IMR-90 (cell line): ENCODE measurements at regions not wholly inside any gene's neighbourhood (a gene's known extent, or its start where the extent isn't known, plus 50 kb on each side); places are given as distances from the start of the nearest gene placed in this dataset.

ENCODE experiments used
- ATAC-seq: fragments of 200-7000 bp; cut with Tn5 transposase; 2 replicates; pipeline ENCODE4 v1.9.1; 2020; ENCODE audit warnings: low read depth, mild to moderate bottlenecking, moderate library complexity
- BruUV-seq: library from RNA; stranded (reverse); fragments of 400-500 nt; replicated peaks from 2 replicates; lab custom pipeline; 2021; lab: Mats Ljungman, UMichigan
- CTCF ChIA-PET: fragments of 300-600 bp; formaldehyde crosslinking; extraction: SDS; loops from one replicate; lab custom pipeline; 2021; ENCODE audit warnings: antibody characterized with exemption; lab: Yijun Ruan, JAX
- POLR2A ChIA-PET: fragments of 300-600 bp; sonication (Branson Sonifier 250); formaldehyde crosslinking; loops from one replicate; lab custom pipeline; 2022; ENCODE audit warnings: antibody characterized with exemption; ENCODE audit not compliant: unreplicated experiment; lab: Charles Lee
- DNase-seq: peaks from one replicate; pipeline ENCODE4 v3.0.0; 2013
- H2AFZ ChIP-seq: replicated peaks from 2 replicates; pipeline ENCODE3; 2013; ENCODE audit warnings: low read length, mild to moderate bottlenecking; ENCODE audit not compliant: poor library complexity
- H2AK5ac ChIP-seq: 2 replicates; pipeline ENCODE4 v1.6.1; 2013; ENCODE audit warnings: low read depth, low read length, inconsistent platforms
- H2AK9ac ChIP-seq: replicated peaks from 2 replicates; pipeline ENCODE3; 2013; ENCODE audit warnings: mild to moderate bottlenecking, low read depth, low read length, moderate library complexity; ENCODE audit not compliant: poor library complexity
- H2BK120ac ChIP-seq: 2 replicates; pipeline ENCODE4 v1.6.1; 2013; ENCODE audit warnings: low read depth, low read length, inconsistent platforms
- H2BK15ac ChIP-seq: 3 replicates; pipeline ENCODE4 v1.6.1; 2013; ENCODE audit warnings: low read depth, low read length, inconsistent platforms
- H2BK20ac ChIP-seq: 2 replicates; pipeline ENCODE4 v1.6.1; 2013; ENCODE audit warnings: low read depth, mild to moderate bottlenecking, inconsistent platforms, low read length, moderate library complexity
- H2BK5ac ChIP-seq: 2 replicates; pipeline ENCODE4 v1.6.1; 2013; ENCODE audit warnings: mild to moderate bottlenecking, low read depth, low read length, inconsistent platforms; ENCODE audit not compliant: poor library complexity, severe bottlenecking
- H3K14ac ChIP-seq: replicated peaks from 2 replicates; pipeline ENCODE4 v1.6.1; 2013; ENCODE audit warnings: low read depth, low read length, inconsistent platforms
- H3K18ac ChIP-seq: 2 replicates; pipeline ENCODE4 v1.6.1; 2013; ENCODE audit warnings: low read depth, low read length, control low read depth
- H3K23ac ChIP-seq: 2 replicates; pipeline ENCODE4 v1.6.1; 2013; ENCODE audit warnings: low read depth, low read length, inconsistent platforms
- H3K27ac ChIP-seq: 2 replicates; pipeline ENCODE4 v1.5.1; 2013; ENCODE audit warnings: mild to moderate bottlenecking, control low read depth, low read length; ENCODE audit not compliant: insufficient read depth
- H3K27me3 ChIP-seq: 2 replicates; pipeline ENCODE4 v1.6.1; 2013; ENCODE audit warnings: low read length; ENCODE audit not compliant: control insufficient read depth, insufficient read depth
- H3K36me3 ChIP-seq: 2 replicates; pipeline ENCODE4 v1.6.1; 2013; ENCODE audit warnings: low read length, mixed read lengths; ENCODE audit not compliant: control insufficient read depth, insufficient read depth
- H3K4ac ChIP-seq: 2 replicates; pipeline ENCODE4 v1.6.1; 2013; ENCODE audit warnings: low read depth, low read length, inconsistent platforms
- H3K4me1 ChIP-seq: 2 replicates; pipeline ENCODE4 v1.6.1; 2013; ENCODE audit warnings: low read length, mixed read lengths; ENCODE audit not compliant: control insufficient read depth, insufficient read depth
- H3K4me2 ChIP-seq: 2 replicates; pipeline ENCODE4 v1.6.1; 2013; ENCODE audit warnings: low read depth, mild to moderate bottlenecking, control low read depth, low read length, moderate library complexity
- H3K4me3 ChIP-seq: 2 replicates; pipeline ENCODE4 v1.5.1; 2013; ENCODE audit warnings: low read depth, mild to moderate bottlenecking, control low read depth, low read length, moderate library complexity; ENCODE audit not compliant: insufficient read depth
- H3K56ac ChIP-seq: 2 replicates; pipeline ENCODE4 v1.6.1; 2013; ENCODE audit warnings: low read length, inconsistent platforms; ENCODE audit not compliant: insufficient read depth; ENCODE audit errors: extremely low read depth
- H3K79me1 ChIP-seq, 2 experiments: 2 replicates each; pipeline ENCODE4 v1.6.1; 2013; ENCODE audit warnings: low read length in 2 of 2, inconsistent platforms in 1 of 2, low read depth in 1 of 2
- H3K9ac ChIP-seq: 2 replicates; pipeline ENCODE4 v1.6.1; 2013; ENCODE audit warnings: low read depth, low read length, control low read depth
- H3K9me1 ChIP-seq: 2 replicates; pipeline ENCODE4 v1.6.1; 2013; ENCODE audit warnings: low read length, inconsistent platforms; ENCODE audit not compliant: insufficient read depth
- H3K9me3 ChIP-seq: 2 replicates; pipeline ENCODE4 v1.6.1; 2013; ENCODE audit warnings: low read length; ENCODE audit not compliant: control insufficient read depth, insufficient read depth
- H4K20me1 ChIP-seq: 2 replicates; pipeline ENCODE4 v1.6.1; 2013; ENCODE audit warnings: low read length, inconsistent platforms; ENCODE audit not compliant: insufficient read depth
- H4K5ac ChIP-seq: 2 replicates; pipeline ENCODE4 v1.6.1; 2013; ENCODE audit warnings: mild to moderate bottlenecking, low read depth, low read length, control low read depth
- H4K8ac ChIP-seq, 2 experiments: 2 replicates each; pipeline ENCODE4 v1.6.1; 2013; ENCODE audit warnings: low read depth in 2 of 2, low read length in 2 of 2, control low read depth in 1 of 2, inconsistent platforms in 1 of 2
- H4K91ac ChIP-seq: 2 replicates; pipeline ENCODE4 v1.6.1; 2013; ENCODE audit warnings: low read depth, low read length, inconsistent platforms; ENCODE audit not compliant: insufficient read depth
- BHLHE40 ChIP-seq: fragments of 150-350 bp; IDR thresholded peaks from 2 replicates; pipeline ENCODE4 v1.6.1; 2016; ENCODE audit warnings: mild to moderate bottlenecking, low read depth, low read length
- CEBPB ChIP-seq: IDR thresholded peaks from 2 replicates; pipeline ENCODE4 v1.6.1; 2012; ENCODE audit warnings: low read depth, low read length, improper control_type of control experiment
- CHD1 ChIP-seq: IDR thresholded peaks from 2 replicates; pipeline ENCODE4 v1.6.1; 2012; ENCODE audit warnings: low read depth, low read length, improper control_type of control experiment
- CTCF ChIP-seq: conservative IDR thresholded peaks from 2 replicates; pipeline ENCODE4 v1.5.1; 2012; ENCODE audit warnings: mild to moderate bottlenecking, low read depth, low read length, improper control_type of control experiment
- FOS ChIP-seq: fragments of 150-350 bp; IDR thresholded peaks from 2 replicates; pipeline ENCODE4 v1.6.1; 2016; ENCODE audit warnings: low read depth, low read length
- MAFK ChIP-seq: IDR thresholded peaks from 2 replicates; pipeline ENCODE4 v1.6.1; 2012; ENCODE audit warnings: low read depth, low read length, improper control_type of control experiment
- MAZ ChIP-seq: IDR thresholded peaks from 2 replicates; pipeline ENCODE4 v1.6.1; 2012; ENCODE audit warnings: low read depth, mild to moderate bottlenecking, low read length, improper control_type of control experiment, moderate library complexity, borderline replicate concordance
- MXI1 ChIP-seq: IDR thresholded peaks from 2 replicates; pipeline ENCODE4 v1.6.1; 2012; ENCODE audit warnings: low read depth, mild to moderate bottlenecking, low read length, moderate library complexity, borderline replicate concordance
- NFE2L2 ChIP-seq: fragments of 150-350 bp; IDR thresholded peaks from 2 replicates; pipeline ENCODE4 v1.6.1; 2016; ENCODE audit warnings: low read depth, mild to moderate bottlenecking, low read length
- POLR2A ChIP-seq: IDR thresholded peaks from 2 replicates; pipeline ENCODE4 v1.6.1; 2012; ENCODE audit warnings: mild to moderate bottlenecking, low read depth, low read length
- RAD21 ChIP-seq: IDR thresholded peaks from 2 replicates; pipeline ENCODE4 v1.6.1; 2012; ENCODE audit warnings: low read length, improper control_type of control experiment
- RCOR1 ChIP-seq: IDR thresholded peaks from 2 replicates; pipeline ENCODE4 v1.6.1; 2012; ENCODE audit warnings: mild to moderate bottlenecking, low read length, improper control_type of control experiment; ENCODE audit not compliant: insufficient replicate concordance
- RFX5 ChIP-seq: IDR thresholded peaks from 2 replicates; pipeline ENCODE4 v1.8.0; 2012; ENCODE audit warnings: low read depth, mild to moderate bottlenecking, low read length, moderate library complexity
- SMC3 ChIP-seq: fragments of 150-350 bp; IDR thresholded peaks from 2 replicates; pipeline ENCODE4 v1.6.1; 2016; ENCODE audit warnings: low read depth, mild to moderate bottlenecking, antibody characterized with exemption, low read length, moderate library complexity
- WGBS, 2 experiments: methylation state at CpG; one replicate each; pipeline versions ENCODE4 v1.1.5 to v1.1.7; 2013; ENCODE audit warnings: missing lambda C conversion rate in 2 of 2; ENCODE audit not compliant: insufficient read length in 1 of 2; ENCODE audit errors: extremely low coverage in 2 of 2; 5-methylcytosine and 5-hydroxymethylcytosine counted together
- dilution Hi-C: fragments of 300-500 bp; cut with HindIII; formaldehyde crosslinking; loops from one replicate; pipeline ENCODE4 v1.14.3; 2018; ENCODE audit warnings: low sequenced_read_pairs; ENCODE audit not compliant: unreplicated experiment
- in situ Hi-C: fragments of 300-500 bp; cut with MboI; formaldehyde crosslinking; loops from 3 replicates; pipeline ENCODE4 v1.14.3; 2019; ENCODE audit warnings: low sequenced_read_pairs, inconsistent platforms, mixed read lengths
- intact Hi-C: fragments of 100-400 bp; cut with micrococcal nuclease; formaldehyde crosslinking; loops from 2 replicates; pipeline ENCODE4 v1.10.0; 2022
- TF ChIP-seq, protein P1 (sequence below): fragments of 150-350 bp; IDR thresholded peaks from 2 replicates; pipeline ENCODE4 v1.6.1; 2016; ENCODE audit warnings: low read depth, mild to moderate bottlenecking, low read length, moderate library complexity, borderline replicate concordance
- TF ChIP-seq, protein P2 (sequence below): fragments of 150-350 bp; IDR thresholded peaks from 2 replicates; pipeline ENCODE4 v1.6.1; 2017; ENCODE audit warnings: mild to moderate bottlenecking, antibody characterized with exemption, low read length, low read depth

DNA sequence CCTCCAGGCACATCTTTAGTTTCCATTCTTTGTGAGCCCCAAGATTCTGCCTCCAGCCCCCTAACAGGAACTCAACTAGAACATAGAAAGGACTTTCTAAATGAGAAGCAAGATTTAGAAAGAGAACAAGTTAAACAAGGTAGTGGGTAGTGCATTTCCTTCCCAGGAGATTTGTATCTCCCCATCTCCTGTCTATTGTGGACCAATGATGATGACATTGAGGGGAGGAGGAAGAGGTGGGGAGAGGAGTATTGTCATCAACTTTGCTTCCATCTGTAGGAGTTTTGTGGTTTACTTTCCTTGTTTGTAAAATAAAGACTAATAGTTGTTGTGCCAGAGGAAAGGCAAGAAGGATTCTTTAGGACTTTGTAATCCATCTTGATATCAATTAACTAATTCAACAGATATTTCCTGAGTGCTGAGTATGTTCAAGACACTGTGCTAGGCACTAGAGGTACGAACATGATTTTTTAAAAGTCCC lies 235.3 kb upstream of the ROPN1 start:
- dilution Hi-C loops, result no loop called here
- H3K4me1 ChIP-seq, result no peaks in the 10 kb centered on the region

More for the DNA sequence above, 235.3 kb upstream of the ROPN1 start:
- H3K56ac ChIP-seq, result no peak overlapping the region
- no peak overlapping the region for H4K8ac ChIP-seq
- no peak overlapping the region for H3K27ac ChIP-seq
- H3K9me1 ChIP-seq, result no peaks in the 10 kb centered on the region
- no peak overlapping the region for H2AK5ac ChIP-seq
- H3K9ac ChIP-seq, result no peak overlapping the region
- no peaks in the 10 kb centered on the region for H4K20me1 ChIP-seq
- POLR2A ChIA-PET, result no interaction called here
- CTCF ChIA-PET, result no interaction called here
- H2AFZ ChIP-seq, result no peak overlapping the region
- no peak overlapping the region for H3K23ac ChIP-seq
- in situ Hi-C loops, result no loop called here
- no peaks in the 10 kb centered on the region for H3K36me3 ChIP-seq
- peaks cover 10% of the 10 kb centered on the region for H3K27me3 ChIP-seq
- DNase-seq (no peak), ATAC-seq (no peak)
- no peak overlapping the region for H4K91ac ChIP-seq
- H3K18ac ChIP-seq, result no peak overlapping the region
- H3K4me3 ChIP-seq, result no peak overlapping the region
- no peaks in the 10 kb centered on the region for H3K79me1 ChIP-seq
- no peak overlapping the region for H2BK5ac ChIP-seq
- H4K5ac ChIP-seq, result no peak overlapping the region
- no peak overlapping the region for H3K14ac ChIP-seq
- H2BK20ac ChIP-seq, result no peak overlapping the region
- BruUV-seq, result no TSS peak
- H3K4me2 ChIP-seq, result no peak overlapping the region
- intact Hi-C loops, result no loop called here
- H2BK15ac ChIP-seq, result no peak overlapping the region
- H2AK9ac ChIP-seq, result no peak overlapping the region
- H2BK120ac ChIP-seq, result no peak overlapping the region
- TF ChIP-seq RCOR1 (no peak), RFX5 (no peak), NFE2L2 (no peak), FOS (no peak), MAFK (no peak), MXI1 (no peak), SMC3 (no peak), POLR2A (no peak), CTCF (no peak), CHD1 (no peak), MAZ (no peak), RAD21 (no peak), CEBPB (no peak), BHLHE40 (no peak)
- TF ChIP-seq, protein P1, sequence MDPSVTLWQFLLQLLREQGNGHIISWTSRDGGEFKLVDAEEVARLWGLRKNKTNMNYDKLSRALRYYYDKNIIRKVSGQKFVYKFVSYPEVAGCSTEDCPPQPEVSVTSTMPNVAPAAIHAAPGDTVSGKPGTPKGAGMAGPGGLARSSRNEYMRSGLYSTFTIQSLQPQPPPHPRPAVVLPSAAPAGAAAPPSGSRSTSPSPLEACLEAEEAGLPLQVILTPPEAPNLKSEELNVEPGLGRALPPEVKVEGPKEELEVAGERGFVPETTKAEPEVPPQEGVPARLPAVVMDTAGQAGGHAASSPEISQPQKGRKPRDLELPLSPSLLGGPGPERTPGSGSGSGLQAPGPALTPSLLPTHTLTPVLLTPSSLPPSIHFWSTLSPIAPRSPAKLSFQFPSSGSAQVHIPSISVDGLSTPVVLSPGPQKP, result no peak
- TF ChIP-seq, protein P2, sequence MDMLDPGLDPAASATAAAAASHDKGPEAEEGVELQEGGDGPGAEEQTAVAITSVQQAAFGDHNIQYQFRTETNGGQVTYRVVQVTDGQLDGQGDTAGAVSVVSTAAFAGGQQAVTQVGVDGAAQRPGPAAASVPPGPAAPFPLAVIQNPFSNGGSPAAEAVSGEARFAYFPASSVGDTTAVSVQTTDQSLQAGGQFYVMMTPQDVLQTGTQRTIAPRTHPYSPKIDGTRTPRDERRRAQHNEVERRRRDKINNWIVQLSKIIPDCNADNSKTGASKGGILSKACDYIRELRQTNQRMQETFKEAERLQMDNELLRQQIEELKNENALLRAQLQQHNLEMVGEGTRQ, result no peak
- no peak overlapping the region for H3K4ac ChIP-seq
- WGBS, 2 experiments, result no CpG with 5 or more reads among the region's 1 CpG
- H3K9me3 ChIP-seq, result peaks cover 5% of the 10 kb centered on the region
